SJSA1 (cell line): ENCODE measurements at regions not wholly inside any gene's neighbourhood (a gene's known extent, or its start where the extent isn't known, plus 50 kb on each side); places are given as distances from the start of the nearest gene placed in this dataset.
A peak's percentile ranks its signal among the peaks of the same experiment; 100 is the strongest.
"Not testable (repeated sequence)": the region's sequence is repeated elsewhere in the genome, so short reads cannot be mapped to it uniquely, and the experiment has no call there.

Source experiments
- DNase-seq, 2 experiments: peaks; one replicate each; pipeline ENCODE4 v3.0.0-alpha.2; 2015 to 2020; ENCODE audit warnings: low spot score in 2 of 2, low read depth in 1 of 2
- H3K27ac ChIP-seq: fragments of 250-450 bp; sonication (Bioruptor Pico); 2 replicates; pipeline ENCODE4 v1.5.1; 2020; ENCODE audit warnings: mild to moderate bottlenecking, moderate library complexity
- H3K27me3 ChIP-seq: fragments of 250-450 bp; sonication (Bioruptor Pico); replicated peaks from 2 replicates; pipeline ENCODE4 v1.5.1; 2020; ENCODE audit warnings: mild to moderate bottlenecking, moderate library complexity
- H3K36me3 ChIP-seq: fragments of 250-450 bp; sonication (Bioruptor Pico); 2 replicates; pipeline ENCODE4 v1.5.1; 2020; ENCODE audit warnings: mild to moderate bottlenecking
- H3K4me1 ChIP-seq: fragments of 250-450 bp; sonication (Bioruptor Pico); replicated peaks from 2 replicates; pipeline ENCODE4 v1.6.1; 2021; ENCODE audit warnings: mild to moderate bottlenecking
- H3K4me3 ChIP-seq: fragments of 250-450 bp; sonication (Bioruptor Pico); 2 replicates; pipeline ENCODE4 v1.5.1; 2020; ENCODE audit warnings: mild to moderate bottlenecking
- H3K9me3 ChIP-seq: fragments of 250-450 bp; sonication (Bioruptor Pico); replicated peaks from 2 replicates; pipeline ENCODE4 v1.5.1; 2020; ENCODE audit warnings: mild to moderate bottlenecking

DNA sequence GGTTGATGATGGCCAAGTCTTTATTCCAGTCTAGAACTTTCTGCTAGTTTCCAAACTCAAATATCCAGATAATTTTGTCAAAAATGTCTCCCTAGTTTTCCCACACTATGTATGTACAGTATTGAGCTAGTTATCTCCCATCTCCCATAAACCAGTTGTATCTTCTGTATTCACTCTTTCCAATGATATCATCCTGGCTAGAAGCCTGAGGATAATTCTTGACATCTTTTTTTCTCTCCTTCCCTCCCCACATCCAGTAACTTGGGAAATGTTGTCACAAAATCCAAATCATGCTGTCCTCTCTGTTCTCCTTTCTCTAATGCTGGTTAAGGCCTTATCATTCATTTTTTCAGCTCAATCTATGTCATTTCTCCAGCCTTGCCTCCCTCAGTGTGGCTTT, 553.8 kb upstream of the FANCL start:
- H3K4me1 ChIP-seq: no peaks in the 10 kb centered on the region
- no peak overlapping the region for H3K4me3 ChIP-seq
- H3K27me3 ChIP-seq: 0 out of 2 replicates have a peak, but pooled peaks cover 2% of the 10 kb centered on the region
- no peak for DNase-seq
- no peaks in the 10 kb centered on the region for H3K9me3 ChIP-seq
- H3K27ac ChIP-seq: no peak overlapping the region
- H3K36me3 ChIP-seq: no peaks in the 10 kb centered on the region

DNA sequence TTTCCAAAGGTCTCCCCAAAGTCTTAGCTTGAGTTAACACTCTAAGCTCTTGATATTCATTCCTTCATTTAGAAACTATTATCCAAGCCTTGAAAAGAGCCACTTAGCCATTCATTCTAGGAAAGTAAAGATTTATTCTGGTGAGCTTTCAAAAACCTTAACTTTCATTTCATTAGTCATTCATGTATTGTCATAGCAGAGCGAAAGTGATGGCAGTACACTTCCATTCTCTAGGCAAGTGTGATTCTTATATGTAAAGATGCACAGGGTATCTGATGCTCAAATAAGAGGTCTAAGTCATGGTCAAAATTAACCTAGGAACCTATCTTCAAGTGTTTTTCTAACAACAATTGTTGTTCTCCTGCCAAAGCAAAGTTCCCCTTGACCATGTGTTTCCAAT, 553.0 kb upstream of the FANCL start:
- 0 out of 2 replicates have a peak, but pooled peaks cover 3% of the 10 kb centered on the region for H3K27me3 ChIP-seq
- no peaks in the 10 kb centered on the region for H3K4me1 ChIP-seq
- H3K27ac ChIP-seq: no peak overlapping the region
- H3K9me3 ChIP-seq: no peaks in the 10 kb centered on the region
- no peak for DNase-seq
- no peak overlapping the region for H3K4me3 ChIP-seq
- no peaks in the 10 kb centered on the region for H3K36me3 ChIP-seq

DNA sequence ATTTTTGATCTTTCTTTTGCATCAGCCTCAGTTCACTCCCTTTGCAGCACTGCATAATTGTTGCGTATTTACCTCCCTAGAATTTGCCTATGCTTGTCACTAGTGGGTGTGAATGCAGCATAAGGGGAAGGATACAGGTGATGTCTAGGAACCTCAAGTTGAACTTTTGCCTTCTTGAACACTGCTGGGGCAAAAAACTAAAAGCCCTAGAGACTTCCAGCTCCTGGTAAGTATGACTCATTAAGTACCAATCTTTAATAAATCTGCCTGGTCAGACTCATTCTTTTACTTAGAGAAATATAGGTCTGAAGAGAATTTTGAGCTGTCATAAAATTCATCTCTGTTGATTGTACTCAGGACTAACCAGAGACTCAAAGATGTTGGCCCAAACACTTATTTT, 547.3 kb upstream of the FANCL start:
- Histone ChIP-seq H3K9me3 (no peaks in the 10 kb centered on the region), H3K4me1 (no peaks in the 10 kb centered on the region), H3K36me3 (no peaks in the 10 kb centered on the region), H3K27me3 (0 out of 2 replicates have a peak, but pooled peaks cover 3% of the 10 kb centered on the region), H3K27ac (no peak overlapping the region), H3K4me3 (no peak overlapping the region)
- no peak for DNase-seq

DNA sequence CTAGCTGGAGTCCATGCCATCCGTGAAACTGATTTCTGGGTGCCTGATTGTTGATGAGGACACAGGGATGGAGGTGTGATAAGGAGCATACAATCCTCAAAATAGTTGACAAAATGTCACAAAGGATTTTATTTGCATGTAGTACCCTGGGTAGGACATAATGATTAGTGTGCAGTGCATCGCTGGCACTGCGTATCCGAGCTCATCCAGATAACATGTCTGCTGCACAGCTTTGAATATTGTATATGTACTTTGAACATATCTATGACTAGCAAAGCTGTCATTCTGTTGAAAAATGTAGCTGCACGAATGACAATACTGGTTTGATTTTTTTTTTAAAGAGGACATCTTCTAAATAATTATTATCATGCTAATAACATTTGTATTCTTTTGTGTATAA, 529.7 kb upstream of the FANCL start:
- Histone ChIP-seq H3K9me3 (no peaks in the 10 kb centered on the region), H3K27me3 (peaks cover 4% of the 10 kb centered on the region), H3K4me3 (no peak overlapping the region), H3K4me1 (no peaks in the 10 kb centered on the region), H3K27ac (no peak overlapping the region), H3K36me3 (no peaks in the 10 kb centered on the region)
- no peak for DNase-seq

DNA sequence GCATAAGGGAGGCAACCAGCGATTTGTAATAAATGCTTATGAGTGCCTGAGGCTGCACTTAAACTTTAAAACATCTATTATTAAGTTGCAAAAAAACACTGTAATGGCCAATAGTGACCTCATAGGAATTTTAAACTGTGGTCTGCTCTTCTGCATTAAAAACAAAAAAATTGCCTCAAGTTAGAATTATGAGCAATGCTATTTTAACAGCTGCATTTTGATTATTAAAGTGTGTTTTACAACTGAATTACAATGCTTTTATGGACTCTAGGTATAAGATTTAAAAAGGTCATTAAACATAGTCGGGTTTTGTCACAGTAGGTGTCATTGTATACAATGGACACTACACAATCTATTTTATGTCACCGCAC, 528.7 kb upstream of the FANCL start:
- no peaks in the 10 kb centered on the region for H3K4me1 ChIP-seq
- H3K9me3 ChIP-seq: no peaks in the 10 kb centered on the region
- no peaks in the 10 kb centered on the region for H3K36me3 ChIP-seq
- DNase-seq: no peak
- no peak overlapping the region for H3K4me3 ChIP-seq
- H3K27me3 ChIP-seq: peaks cover 4% of the 10 kb centered on the region
- no peak overlapping the region for H3K27ac ChIP-seq

DNA sequence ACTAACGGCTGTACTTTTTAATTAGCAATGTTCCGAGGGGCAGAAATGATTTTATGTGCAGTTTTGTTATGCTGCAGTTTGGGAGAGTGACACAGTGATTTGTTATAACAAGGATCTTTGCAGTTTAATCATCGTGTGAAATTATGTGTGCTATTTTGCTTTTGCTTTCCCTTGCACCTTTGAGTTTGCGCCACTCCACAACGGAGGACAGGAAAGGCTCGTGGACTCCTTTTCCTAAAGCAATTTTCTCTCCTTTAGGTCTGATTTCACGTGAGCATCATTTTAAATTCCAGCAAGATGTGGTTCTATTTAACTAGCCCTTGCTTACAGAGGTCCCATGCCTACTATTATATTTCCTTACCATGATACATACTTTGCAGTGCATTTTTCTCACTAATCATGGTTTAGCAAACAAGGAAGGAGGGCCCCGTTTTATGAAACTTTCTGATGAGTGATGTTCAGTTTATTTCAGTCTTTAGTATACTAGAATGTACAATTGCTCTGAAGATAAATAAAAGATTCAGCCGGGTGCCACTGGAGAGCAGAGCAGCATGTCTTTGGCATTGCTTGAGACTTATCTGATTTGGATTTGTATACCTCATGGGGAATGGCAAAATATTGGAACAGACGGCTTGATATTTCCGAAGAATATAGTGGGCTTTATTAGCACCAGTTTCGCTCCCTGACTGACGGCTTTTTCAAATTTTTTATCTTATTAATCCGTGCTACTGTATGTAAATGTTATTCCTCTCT, 528.2 kb upstream of the FANCL start:
- Histone ChIP-seq H3K9me3 (no peaks in the 10 kb centered on the region), H3K4me1 (no peaks in the 10 kb centered on the region), H3K27ac (no peak overlapping the region), H3K27me3 (peaks cover 4% of the 10 kb centered on the region), H3K36me3 (no peaks in the 10 kb centered on the region), H3K4me3 (no peak overlapping the region)
- no peak for DNase-seq

DNA sequence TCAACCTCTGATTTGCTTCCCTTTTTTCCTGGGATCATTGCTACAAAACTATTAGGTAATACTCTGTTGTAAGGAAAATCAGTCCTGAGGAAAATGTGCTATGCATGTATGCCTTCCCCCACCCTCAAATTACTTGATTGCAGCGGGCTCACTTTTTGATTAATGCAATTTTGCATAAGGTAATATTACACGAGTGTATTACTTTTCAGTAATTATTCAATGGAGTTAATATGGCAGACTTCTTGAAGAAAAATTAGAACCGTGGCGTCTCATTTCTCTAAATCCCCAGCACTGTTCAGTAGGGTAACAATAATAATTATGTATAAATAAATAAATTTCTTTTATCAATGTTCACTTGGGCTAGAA, 527.6 kb upstream of the FANCL start:
- no peak for DNase-seq
- H3K4me1 ChIP-seq: no peaks in the 10 kb centered on the region
- H3K27ac ChIP-seq: no peak overlapping the region
- H3K4me3 ChIP-seq: no peak overlapping the region
- no peaks in the 10 kb centered on the region for H3K9me3 ChIP-seq
- no peaks in the 10 kb centered on the region for H3K36me3 ChIP-seq
- H3K27me3 ChIP-seq: peaks cover 4% of the 10 kb centered on the region

DNA sequence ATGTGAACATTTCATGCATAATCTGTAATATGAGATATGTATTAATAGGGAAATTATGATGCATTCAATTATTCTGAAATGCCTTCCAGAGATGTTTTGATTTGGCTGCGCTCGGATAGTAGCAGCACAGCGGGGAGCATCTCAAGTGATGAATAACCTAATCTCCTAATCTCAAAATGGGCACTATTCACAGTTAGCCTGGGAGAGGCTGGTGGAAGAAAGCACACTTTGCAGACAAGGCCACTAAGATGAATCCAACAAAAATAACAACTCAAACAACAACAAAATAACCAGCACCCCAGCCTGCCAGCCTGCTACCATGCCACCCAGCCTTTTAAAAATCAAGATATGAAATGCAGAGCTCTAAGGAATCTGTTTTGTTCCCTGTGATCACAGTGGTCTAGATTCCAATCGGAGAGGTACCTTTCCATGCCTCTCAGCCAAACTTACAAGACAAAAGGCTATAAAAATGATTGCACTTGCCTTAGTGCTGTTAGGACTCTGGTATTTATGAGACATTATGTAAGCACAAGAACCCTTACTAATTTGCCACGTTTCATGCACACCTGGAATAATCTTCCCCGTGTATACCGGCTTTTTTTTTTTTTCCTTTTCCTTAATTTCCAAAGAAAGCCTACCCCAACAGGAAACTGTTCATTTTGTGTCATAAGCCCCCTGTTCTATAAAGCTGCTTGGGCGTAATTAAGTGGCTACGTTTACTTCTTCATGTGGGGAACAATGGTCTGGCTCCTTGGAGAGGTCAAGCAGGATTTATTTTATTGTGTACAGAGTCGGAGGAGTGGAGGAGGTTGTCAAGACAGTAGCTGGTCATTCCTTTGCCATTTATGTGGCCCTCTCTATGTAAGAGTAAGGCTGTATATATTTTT, 526.9 kb upstream of the FANCL start:
- no peak overlapping the region for H3K4me3 ChIP-seq
- H3K4me1 ChIP-seq: no peaks in the 10 kb centered on the region
- no peak for DNase-seq
- H3K27ac ChIP-seq: no peak overlapping the region
- peaks cover 4% of the 10 kb centered on the region for H3K27me3 ChIP-seq
- H3K36me3 ChIP-seq: no peaks in the 10 kb centered on the region
- no peaks in the 10 kb centered on the region for H3K9me3 ChIP-seq

DNA sequence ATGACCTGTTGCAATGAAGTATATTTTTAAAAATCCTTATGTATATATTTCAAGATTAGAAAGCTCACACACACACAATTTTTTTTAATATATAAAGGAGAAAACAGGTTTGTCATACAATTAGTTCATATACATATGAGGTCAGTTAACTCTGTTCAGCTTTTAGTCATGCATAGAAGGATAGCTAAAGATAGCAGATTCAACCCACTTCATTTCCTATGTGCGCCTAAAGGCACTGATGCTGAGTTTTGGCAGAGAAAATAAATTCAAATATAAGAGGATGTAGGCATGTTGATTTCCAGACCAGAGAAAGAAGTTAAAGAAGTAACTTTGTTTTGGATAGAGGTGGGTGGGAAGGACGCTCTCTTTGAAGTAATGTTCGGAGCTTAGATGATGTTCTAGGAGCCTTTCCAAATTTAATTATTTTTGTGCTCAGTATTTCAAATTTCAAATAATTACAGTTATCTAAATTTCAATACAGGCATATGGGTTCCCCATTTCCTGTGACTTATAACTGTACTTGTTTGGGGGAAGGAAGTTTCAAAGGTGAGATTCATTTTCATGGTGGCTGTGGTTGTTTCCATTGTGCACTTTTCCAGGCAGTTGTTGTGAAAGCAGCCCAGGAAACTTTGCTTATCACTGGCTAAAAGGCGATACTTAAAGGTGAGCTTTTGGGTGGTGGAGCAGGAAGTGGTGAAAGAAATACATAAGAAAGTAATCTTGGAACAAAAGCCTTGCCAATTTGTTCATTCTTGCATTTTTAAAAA, 523.4 kb upstream of the FANCL start:
- DNase-seq: no peak
- H3K4me3 ChIP-seq: no peak overlapping the region
- no peaks in the 10 kb centered on the region for H3K9me3 ChIP-seq
- H3K27me3 ChIP-seq: peaks cover 4% of the 10 kb centered on the region; the same call in 1 of the 2 replicates
- no peaks in the 10 kb centered on the region for H3K4me1 ChIP-seq
- H3K27ac ChIP-seq: no peak overlapping the region
- no peaks in the 10 kb centered on the region for H3K36me3 ChIP-seq

DNA sequence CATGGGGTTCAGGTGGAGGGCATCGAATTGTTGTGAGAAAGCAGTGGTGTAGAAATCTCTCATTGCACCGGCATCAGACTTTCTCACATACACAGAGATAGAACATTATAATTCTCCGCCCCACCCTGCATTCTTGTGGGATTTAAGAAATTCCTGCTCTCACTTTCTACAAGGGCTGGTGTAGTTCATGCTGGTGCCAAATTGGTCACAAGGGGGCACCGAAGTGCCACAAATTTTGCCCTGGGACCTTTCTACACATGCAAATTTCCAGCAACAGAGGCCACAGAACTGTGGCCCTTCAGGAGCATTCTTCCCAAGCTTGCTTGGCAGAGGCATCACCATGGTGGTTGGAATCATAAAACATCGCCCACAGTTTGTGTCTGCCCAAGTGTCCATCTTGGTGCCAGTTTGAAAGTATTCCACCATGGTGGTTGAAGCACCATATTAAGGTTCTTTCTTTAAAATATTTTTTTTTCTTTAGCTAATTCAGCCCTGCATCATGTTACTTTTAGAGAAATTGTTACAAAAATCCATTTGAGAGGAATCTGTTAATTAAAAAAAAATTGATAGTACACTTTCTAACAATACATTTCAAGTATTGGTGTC, 521.2 kb upstream of the FANCL start:
- Histone ChIP-seq H3K4me3 (no peak overlapping the region), H3K27ac (no peak overlapping the region), H3K36me3 (no peaks in the 10 kb centered on the region), H3K27me3 (no peaks in the 10 kb centered on the region), H3K4me1 (no peaks in the 10 kb centered on the region), H3K9me3 (no peaks in the 10 kb centered on the region)
- DNase-seq: peak; percentile 57 to 64

DNA sequence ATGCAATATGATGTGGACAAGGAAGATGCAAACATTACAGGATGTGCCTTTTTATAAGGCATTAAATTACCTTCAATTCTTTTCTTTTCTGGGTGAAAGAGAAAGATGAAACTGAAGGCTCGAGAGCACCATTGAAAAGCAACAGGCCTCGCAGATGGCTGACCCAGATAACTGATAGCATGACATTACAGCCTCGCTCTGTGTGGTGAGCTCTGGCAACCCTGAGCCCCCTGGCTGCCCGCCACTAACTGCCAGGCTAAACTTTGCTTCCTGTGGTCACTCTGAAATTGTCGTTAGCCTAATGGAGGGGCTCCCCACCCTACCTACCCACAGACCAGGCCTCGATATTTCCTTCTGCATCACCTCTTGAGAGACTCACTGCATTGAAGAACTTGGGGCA, 516.8 kb upstream of the FANCL start:
- Histone ChIP-seq H3K9me3 (no peaks in the 10 kb centered on the region; the same call in 1 of the 2 replicates), H3K27ac (no peak overlapping the region), H3K36me3 (no peaks in the 10 kb centered on the region), H3K4me1 (no peaks in the 10 kb centered on the region), H3K4me3 (no peak overlapping the region), H3K27me3 (no peaks in the 10 kb centered on the region)
- DNase-seq: no peak

DNA sequence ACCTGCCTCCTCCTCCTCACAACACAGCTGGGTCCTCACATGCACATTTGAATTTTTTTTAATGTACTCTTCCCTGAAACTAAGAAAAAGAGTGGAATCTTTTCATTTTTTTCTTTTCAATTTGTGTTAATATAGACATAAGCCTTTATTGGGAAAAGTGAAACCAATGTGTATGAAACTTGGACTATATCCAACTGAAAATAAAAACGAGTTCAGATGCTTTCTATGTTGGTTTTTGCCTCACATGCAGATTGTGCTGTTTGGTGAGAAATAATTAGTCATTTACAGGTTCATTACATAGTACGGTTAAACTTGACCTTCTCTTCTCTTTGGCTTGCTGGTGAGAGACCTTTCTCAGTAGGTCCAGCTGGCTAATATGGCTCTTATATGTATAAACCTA, 515.2 kb upstream of the FANCL start:
- no peak overlapping the region for H3K27ac ChIP-seq
- no peak overlapping the region for H3K4me3 ChIP-seq
- H3K9me3 ChIP-seq: no peaks in the 10 kb centered on the region; the same call in 1 of the 2 replicates
- no peaks in the 10 kb centered on the region for H3K4me1 ChIP-seq
- no peaks in the 10 kb centered on the region for H3K27me3 ChIP-seq
- no peaks in the 10 kb centered on the region for H3K36me3 ChIP-seq
- DNase-seq: no peak

DNA sequence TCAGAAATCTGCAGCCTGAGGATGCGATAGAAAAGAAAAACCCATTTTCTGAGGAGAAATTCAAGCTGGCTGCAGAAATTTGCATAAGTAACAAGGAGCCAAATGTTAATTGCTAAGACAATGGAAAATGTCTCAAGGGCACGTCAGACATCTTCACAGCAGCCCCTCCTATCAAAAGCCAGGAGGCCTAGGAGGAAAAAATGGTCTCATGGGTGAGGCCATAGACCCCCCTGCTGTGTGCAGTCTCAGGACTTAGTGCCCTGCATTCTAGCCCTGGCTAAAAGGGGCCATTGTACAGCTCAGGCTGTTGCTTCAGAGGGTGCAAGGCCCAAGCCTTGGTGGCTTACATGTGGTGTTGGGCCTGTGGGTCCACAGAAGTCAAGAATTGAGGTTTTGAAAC, 511.4 kb upstream of the FANCL start:
- not testable (repeated sequence) for H3K4me3 ChIP-seq, H3K36me3 ChIP-seq, H3K9me3 ChIP-seq, DNase-seq, H3K27me3 ChIP-seq, H3K4me1 ChIP-seq, H3K27ac ChIP-seq
